Upper lobe of right lung (tissue), 1 donor: ENCODE measurements at regions not wholly inside any gene's neighbourhood (a gene's known extent, or its start where the extent isn't known, plus 50 kb on each side); places are given as distances from the start of the nearest gene placed in this dataset.

Experiments used
- ATAC-seq: fragments of 200-7000 bp; cut with Tn5 transposase; one replicate; pipeline ENCODE4 v1.9.1; 2020; ENCODE audit warnings: mild to moderate bottlenecking, moderate library complexity
- DNase-seq: peaks from one replicate; pipeline ENCODE4 v3.0.0-alpha.2; 2020
- H3K27ac ChIP-seq: fragments of 200-600 bp; one replicate; pipeline ENCODE4 v1.8.0; 2022
- H3K27me3 ChIP-seq: fragments of 200-600 bp; one replicate; pipeline ENCODE4 v1.8.0; 2022; ENCODE audit warnings: mild to moderate bottlenecking
- H3K36me3 ChIP-seq: fragments of 200-600 bp; one replicate; pipeline ENCODE4 v1.8.0; 2022
- H3K4me1 ChIP-seq: fragments of 200-600 bp; one replicate; pipeline ENCODE4 v1.8.0; 2022
- H3K4me3 ChIP-seq: fragments of 200-600 bp; one replicate; pipeline ENCODE4 v1.8.0; 2022; ENCODE audit warnings: mild to moderate bottlenecking
- H3K9me3 ChIP-seq: fragments of 200-600 bp; one replicate; pipeline ENCODE4 v1.8.0; 2022
- intact Hi-C: fragments of 100-400 bp; cut with DNase I; formaldehyde crosslinking; loops from one replicate; pipeline ENCODE4 v1.11.0; 2022
- TF ChIP-seq, protein P1 (sequence below): fragments of 200-600 bp; IDR thresholded peaks from one replicate; pipeline ENCODE4 v1.8.0; 2022; ENCODE audit warnings: antibody characterized with exemption
- donor health status: DM: no; HTN: yes; CAD: no; lungs with severe emphysema.

GRCh38 chr5:14976486-14976885 lies 104.9 kb upstream of the ANKH start:
- ATAC-seq: no peak
- intact Hi-C loops: no loop called here
- no peaks in the 10 kb centered on the region for H3K4me1 ChIP-seq
- no peak overlapping the region for H3K27ac ChIP-seq
- H3K27me3 ChIP-seq: no peaks in the 10 kb centered on the region
- H3K4me3 ChIP-seq: no peak overlapping the region
- no peak for DNase-seq
- TF ChIP-seq, protein P1, sequence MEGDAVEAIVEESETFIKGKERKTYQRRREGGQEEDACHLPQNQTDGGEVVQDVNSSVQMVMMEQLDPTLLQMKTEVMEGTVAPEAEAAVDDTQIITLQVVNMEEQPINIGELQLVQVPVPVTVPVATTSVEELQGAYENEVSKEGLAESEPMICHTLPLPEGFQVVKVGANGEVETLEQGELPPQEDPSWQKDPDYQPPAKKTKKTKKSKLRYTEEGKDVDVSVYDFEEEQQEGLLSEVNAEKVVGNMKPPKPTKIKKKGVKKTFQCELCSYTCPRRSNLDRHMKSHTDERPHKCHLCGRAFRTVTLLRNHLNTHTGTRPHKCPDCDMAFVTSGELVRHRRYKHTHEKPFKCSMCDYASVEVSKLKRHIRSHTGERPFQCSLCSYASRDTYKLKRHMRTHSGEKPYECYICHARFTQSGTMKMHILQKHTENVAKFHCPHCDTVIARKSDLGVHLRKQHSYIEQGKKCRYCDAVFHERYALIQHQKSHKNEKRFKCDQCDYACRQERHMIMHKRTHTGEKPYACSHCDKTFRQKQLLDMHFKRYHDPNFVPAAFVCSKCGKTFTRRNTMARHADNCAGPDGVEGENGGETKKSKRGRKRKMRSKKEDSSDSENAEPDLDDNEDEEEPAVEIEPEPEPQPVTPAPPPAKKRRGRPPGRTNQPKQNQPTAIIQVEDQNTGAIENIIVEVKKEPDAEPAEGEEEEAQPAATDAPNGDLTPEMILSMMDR: no peak
- H3K36me3 ChIP-seq: no peaks in the 10 kb centered on the region
- no peaks in the 10 kb centered on the region for H3K9me3 ChIP-seq

- Histone ChIP-seq H3K4me1 (no peaks in the 10 kb centered on the region), H3K27ac (no peak overlapping the region), H3K9me3 (no peaks in the 10 kb centered on the region), H3K36me3 (no peaks in the 10 kb centered on the region), H3K27me3 (no peaks in the 10 kb centered on the region), H3K4me3 (no peak overlapping the region)
- TF ChIP-seq, protein P1: no peak
- intact Hi-C loops: no loop called here
- ATAC-seq (no peak), DNase-seq (no peak)
Observed at GRCh38 chr5:14971873-14972272, 100.3 kb upstream of the ANKH start.

- no peaks in the 10 kb centered on the region for H3K4me1 ChIP-seq
- no peaks in the 10 kb centered on the region for H3K9me3 ChIP-seq
- intact Hi-C loops: no loop called here
- ATAC-seq (no peak), DNase-seq (no peak)
- no peaks in the 10 kb centered on the region for H3K27me3 ChIP-seq
- no peak overlapping the region for H3K4me3 ChIP-seq
- H3K36me3 ChIP-seq: no peaks in the 10 kb centered on the region
- TF ChIP-seq, protein P1: no peak
- H3K27ac ChIP-seq: no peak overlapping the region
Observed at GRCh38 chr5:14968796-14969195, 97.2 kb upstream of the ANKH start.

- DNase-seq (no peak), ATAC-seq (no peak)
- H3K4me1 ChIP-seq: no peaks in the 10 kb centered on the region
- no peaks in the 10 kb centered on the region for H3K36me3 ChIP-seq
- H3K4me3 ChIP-seq: no peak overlapping the region
- H3K27ac ChIP-seq: no peak overlapping the region
- TF ChIP-seq, protein P1: no peak
- no peaks in the 10 kb centered on the region for H3K27me3 ChIP-seq
- H3K9me3 ChIP-seq: no peaks in the 10 kb centered on the region
- intact Hi-C loops: no loop called here
Observed at GRCh38 chr5:14967166-14967565, 95.6 kb upstream of the ANKH start.

DNA sequence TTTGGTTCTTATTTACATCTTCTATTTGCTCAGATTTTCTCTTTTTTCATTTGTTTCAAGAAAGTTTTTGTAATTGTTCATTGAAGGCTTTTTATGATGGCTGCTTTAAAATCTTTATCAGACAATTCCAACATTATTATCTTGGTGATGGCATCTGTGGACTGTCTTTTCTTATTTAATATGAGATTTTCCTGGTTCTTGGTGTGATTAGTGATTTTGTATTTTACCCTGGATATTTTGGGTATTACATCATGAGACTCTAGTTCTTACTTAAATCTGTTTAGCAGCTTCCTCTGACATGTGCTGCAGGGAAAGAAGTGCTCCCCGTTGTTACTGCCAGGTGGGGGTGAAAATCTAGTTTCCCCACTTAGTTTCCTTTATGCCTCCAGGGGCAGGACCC lies 94.2 kb upstream of the ANKH start:
- H3K36me3 ChIP-seq: no peaks in the 10 kb centered on the region
- DNase-seq (no peak), ATAC-seq (no peak)
- TF ChIP-seq, protein P1: no peak
- no peak overlapping the region for H3K27ac ChIP-seq
- H3K27me3 ChIP-seq: no peaks in the 10 kb centered on the region
- intact Hi-C loops: no loop called here
- H3K4me3 ChIP-seq: no peak overlapping the region
- H3K4me1 ChIP-seq: no peaks in the 10 kb centered on the region
- H3K9me3 ChIP-seq: no peaks in the 10 kb centered on the region

DNA sequence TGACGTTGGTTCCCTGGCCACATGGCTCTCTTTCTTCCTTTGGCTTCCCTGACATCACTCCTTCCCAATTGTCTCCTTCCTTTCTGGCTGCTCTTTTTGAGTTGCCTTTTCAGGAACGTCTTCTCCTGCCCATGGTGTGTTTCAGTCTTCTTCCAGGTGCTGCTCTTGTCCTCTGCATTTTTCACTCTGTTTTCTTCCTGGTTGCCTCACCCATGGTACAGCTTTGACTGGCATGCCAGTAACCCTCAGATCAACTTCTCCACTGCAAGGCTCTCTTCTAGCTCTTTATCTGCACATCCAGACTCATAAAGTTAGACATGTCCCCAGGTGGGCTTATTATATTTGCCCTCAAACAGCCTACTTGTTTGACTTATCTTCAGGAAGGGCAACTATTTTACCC lies 91.0 kb upstream of the ANKH start:
- no peak for DNase-seq
- ATAC-seq: no peak
- H3K27me3 ChIP-seq: no peaks in the 10 kb centered on the region
- H3K4me1 ChIP-seq: no peaks in the 10 kb centered on the region
- no peaks in the 10 kb centered on the region for H3K9me3 ChIP-seq
- intact Hi-C loops: no loop called here
- no peak overlapping the region for H3K4me3 ChIP-seq
- no peaks in the 10 kb centered on the region for H3K36me3 ChIP-seq
- H3K27ac ChIP-seq: no peak overlapping the region
- TF ChIP-seq, protein P1: no peak
